Sigmoid colon (tissue), 6 donors: ENCODE measurements at regions not wholly inside any gene's neighbourhood (a gene's known extent, or its start where the extent isn't known, plus 50 kb on each side); places are given as distances from the start of the nearest gene placed in this dataset.

Source experiments
- DNase-seq: peaks from one replicate; pipeline ENCODE4 v3.0.0-alpha.2; 2019
- H3K27ac ChIP-seq, 4 donors: fragments of 200-600 bp; sonication (generic); one replicate each; pipeline ENCODE4 v1.5.1; 2016 to 2019; ENCODE audit warnings: mild to moderate bottlenecking in 1 of 4
- H3K27me3 ChIP-seq, 3 donors: fragments of 200-600 bp; sonication (generic); one replicate each; pipeline ENCODE4 v1.5.1; 2019; ENCODE audit warnings: mild to moderate bottlenecking in 1 of 3
- H3K36me3 ChIP-seq, 4 donors: fragments of 200-600 bp; sonication (generic); one replicate each; pipeline ENCODE4 v1.5.1; 2016 to 2019
- H3K4me1 ChIP-seq, 4 donors: fragments of 200-600 bp; sonication (generic); one replicate each; pipeline ENCODE4 v1.5.1; 2017 to 2019
- H3K4me3 ChIP-seq, 4 donors: fragments of 200-600 bp; sonication (generic); one replicate each; pipeline ENCODE4 v1.5.1; 2017 to 2019; ENCODE audit warnings: mild to moderate bottlenecking in 2 of 4, moderate library complexity in 1 of 4
- H3K9me3 ChIP-seq, 4 donors: fragments of 200-600 bp in 3 of 4; sonication (generic) in 3 of 4; one replicate each; pipeline versions ENCODE4 v1.5.1 to v1.6.1; 2013 to 2019
- CTCF ChIP-seq, 4 experiments: fragments of 450-650 bp in 3 of 4; fragments of 200-600 bp in 1 of 4; IDR thresholded peaks; one replicate each; pipeline ENCODE4 v1.5.1; 2016 to 2019; ENCODE audit warnings: antibody characterized with exemption in 4 of 4, mild to moderate bottlenecking in 3 of 4, moderate library complexity in 2 of 4
- EP300 ChIP-seq, 4 donors: sonication (generic); formaldehyde crosslinking; IDR thresholded peaks; one replicate each; pipeline ENCODE4 v1.6.1; 2017; ENCODE audit warnings: antibody characterized with exemption in 4 of 4
- POLR2A ChIP-seq, 2 donors: fragments of 450-650 bp; IDR thresholded peaks; one replicate each; pipeline ENCODE4 v1.6.1; 2016; ENCODE audit warnings: antibody characterized with exemption in 2 of 2, mild to moderate bottlenecking in 2 of 2, moderate library complexity in 2 of 2
- POLR2AphosphoS5 ChIP-seq, 4 donors: sonication (generic); formaldehyde crosslinking; IDR thresholded peaks; one replicate each; pipeline ENCODE4 v1.6.1; 2017; ENCODE audit warnings: antibody characterized with exemption in 4 of 4
- WGBS, 2 donors: extraction: QIAGEN DNeasy Blood & Tissue Kit; methylation state at CpG; one replicate each; pipeline ENCODE4 v1.1.7; 2013; 5-methylcytosine and 5-hydroxymethylcytosine counted together
- intact Hi-C: fragments of 100-400 bp; cut with DNase I; formaldehyde crosslinking; loops from one replicate; pipeline ENCODE4 v1.15.1; 2023
- donor health status: healthy with polysubstance abuse.
- donor health status: healthy.

- H3K36me3 ChIP-seq: no peaks in the 10 kb centered on the region
- 7 to 28% methylated on average over 2 of the region's 2 CpGs for WGBS, 2 donors
- no peak overlapping the region for H3K27ac ChIP-seq
- TF ChIP-seq CTCF (IDR thresholded peaks at IDR 0.05) (no peak), POLR2AphosphoS5 (IDR thresholded peaks at IDR 0.05) (no peak), EP300 (IDR thresholded peaks at IDR 0.05) (no peak)
- H3K4me1 ChIP-seq: no peaks in the 10 kb centered on the region
- DNase-seq: no peak
- H3K27me3 ChIP-seq: no peaks in the 10 kb centered on the region
- intact Hi-C loops: no loop called here
- H3K9me3 ChIP-seq: no peaks in the 10 kb centered on the region
- no peak overlapping the region for H3K4me3 ChIP-seq
These were observed 174.3 kb downstream of the OXSM start for GRCh38 chr3:25964141-25964540.

- no peak for DNase-seq
- intact Hi-C loops: no loop called here
- WGBS, 2 donors: 77 to 88% methylated on average over 5 of the region's 5 CpGs
- no peak for TF ChIP-seq CTCF (IDR thresholded peaks at IDR 0.05)
- no peak for TF ChIP-seq EP300 (IDR thresholded peaks at IDR 0.05)
- no peak for TF ChIP-seq POLR2AphosphoS5 (IDR thresholded peaks at IDR 0.05)
- no peak for TF ChIP-seq POLR2A (IDR thresholded peaks at IDR 0.05)
- Histone ChIP-seq H3K36me3 (no peaks in the 10 kb centered on the region), H3K4me3 (no peak overlapping the region), H3K4me1 (peaks cover 0 to 15% (median 3%) of the 10 kb centered on the region in 4 donors), H3K9me3 (no peaks in the 10 kb centered on the region), H3K27me3 (no peaks in the 10 kb centered on the region), H3K27ac (no peak overlapping the region)
These were observed 177.5 kb downstream of the OXSM start for GRCh38 chr3:25967385-25967784.

- DNase-seq: no peak
- no peak for TF ChIP-seq EP300 (IDR thresholded peaks at IDR 0.05)
- TF ChIP-seq CTCF (IDR thresholded peaks at IDR 0.05): no peak
- TF ChIP-seq POLR2AphosphoS5 (IDR thresholded peaks at IDR 0.05): no peak
- intact Hi-C loops: no loop called here
- Histone ChIP-seq H3K27ac (no peak overlapping the region), H3K27me3 (no peaks in the 10 kb centered on the region), H3K4me1 (peaks cover 0 to 15% (median 3%) of the 10 kb centered on the region in 4 donors), H3K36me3 (no peaks in the 10 kb centered on the region), H3K4me3 (no peak overlapping the region), H3K9me3 (no peaks in the 10 kb centered on the region)
- WGBS, 2 donors: 29 to 62% methylated on average over 2 of the region's 2 CpGs
These were observed 181.8 kb downstream of the OXSM start for GRCh38 chr3:25971736-25972135.

GRCh38 chr3:25973122-25973521 lies 183.2 kb downstream of the OXSM start:
- intact Hi-C loops: no loop called here
- WGBS, 2 donors: 18 to 53% methylated on average over 1 of the region's 1 CpG
- Histone ChIP-seq H3K27me3 (no peaks in the 10 kb centered on the region), H3K27ac (no peak overlapping the region), H3K36me3 (no peaks in the 10 kb centered on the region), H3K9me3 (no peaks in the 10 kb centered on the region), H3K4me1 (peaks cover 0 to 15% (median 3%) of the 10 kb centered on the region in 4 donors), H3K4me3 (no peak overlapping the region)
- DNase-seq: no peak
- no peak for TF ChIP-seq EP300 (IDR thresholded peaks at IDR 0.05)
- TF ChIP-seq POLR2AphosphoS5 (IDR thresholded peaks at IDR 0.05): no peak
- no peak for TF ChIP-seq POLR2A (IDR thresholded peaks at IDR 0.05)
- TF ChIP-seq CTCF (IDR thresholded peaks at IDR 0.05): no peak

GRCh38 chr3:25982756-25983155 lies 192.9 kb downstream of the OXSM start:
- H3K9me3 ChIP-seq: no peaks in the 10 kb centered on the region
- no peak for DNase-seq
- no peaks in the 10 kb centered on the region for H3K36me3 ChIP-seq
- no peak for TF ChIP-seq EP300 (IDR thresholded peaks at IDR 0.05)
- no peaks in the 10 kb centered on the region for H3K4me1 ChIP-seq
- no peak overlapping the region for H3K4me3 ChIP-seq
- H3K27me3 ChIP-seq: no peaks in the 10 kb centered on the region
- WGBS, 2 donors: 11 to 55% methylated on average over 1 of the region's 1 CpG
- H3K27ac ChIP-seq: no peak overlapping the region
- intact Hi-C loops: no loop called here
